ENCODE measurements at regions not wholly inside any gene's neighbourhood (a gene's known extent, or its start where the extent isn't known, plus 50 kb on each side); places are given as distances from the start of the nearest gene placed in this dataset.

- ChIA-PET CTCF (interaction anchor here (0.7 kb wide), 1 partner anchor 244 kb away, joined by 3 read pairs; no protein-coding TSS in a partner anchor), POLR2A (no interaction called here)
Measured at GRCh38 chr9:7591501-7591900, 208.1 kb downstream of the DMAC1 start.

GRCh38 chr9:7580568-7580967 is 219.0 kb downstream of the DMAC1 start:
- CTCF ChIA-PET, result no interaction called here
- Histone ChIP-seq H3K4me1 (ENCODE audit: control insufficient read depth, insufficient read depth, low read length) (no peaks in the 10 kb centered on the region), H3K36me3 (ENCODE audit: control insufficient read depth in 2 of 2, insufficient read depth in 1 of 2, low read length in 2 of 2) (no peaks in the 10 kb centered on the region), H3K9me3 (ENCODE audit: control insufficient read depth, insufficient read depth, low read depth, low read length) (no peaks in the 10 kb centered on the region), H3K27ac (ENCODE audit: extremely low read depth, low read depth, low read length) (no peak overlapping the region), H3K4me3 (ENCODE audit: low read depth, low read length) (no peak overlapping the region)
- POLR2A ChIA-PET, result no interaction called here
- TF ChIP-seq ZBTB44 (tag by site-specific recombination; IDR thresholded peaks at IDR 0.05) (no peak), ZNF202 (tag by site-specific recombination; IDR thresholded peaks at IDR 0.05; ENCODE audit: borderline replicate concordance) (no peak), BCL11A (tag by site-specific recombination; IDR thresholded peaks at IDR 0.05; ENCODE audit: low read depth) (no peak), ZNF114 (tag by site-specific recombination; IDR thresholded peaks at IDR 0.05) (no peak), ZNF221 (tag by site-specific recombination; IDR thresholded peaks at IDR 0.05; ENCODE audit: borderline replicate concordance) (no peak), ZNF514 (tag by site-specific recombination; IDR thresholded peaks at IDR 0.05) (no peak), ZNF580 (tag by site-specific recombination; IDR thresholded peaks at IDR 0.05) (no peak), ZNF677 (tag by site-specific recombination; IDR thresholded peaks at IDR 0.05) (no peak), ZNF571 (tag by site-specific recombination; IDR thresholded peaks at IDR 0.05) (no peak)

More at GRCh38 chr9:7591501-7591900, 208.1 kb downstream of the DMAC1 start:
- H3K27ac ChIP-seq (ENCODE audit: extremely low read depth, low read depth, low read length), result no peak overlapping the region
- TF ChIP-seq ZNF146 (tag by site-specific recombination; IDR thresholded peaks at IDR 0.05), result no peak
- TF ChIP-seq ZBTB44 (tag by site-specific recombination; IDR thresholded peaks at IDR 0.05), result no peak
- no peak for TF ChIP-seq ZNF132 (tag by site-specific recombination; IDR thresholded peaks at IDR 0.05; ENCODE audit: borderline replicate concordance)
- TF ChIP-seq PRDM10 (tag by site-specific recombination; IDR thresholded peaks at IDR 0.05), result no peak
- TF ChIP-seq ZNF214 (tag by site-specific recombination; IDR thresholded peaks at IDR 0.05; ENCODE audit: borderline replicate concordance), result no peak
- TF ChIP-seq ZNF26 (tag by site-specific recombination; IDR thresholded peaks at IDR 0.05), result no peak
- TF ChIP-seq ZNF658 (tag by site-specific recombination; IDR thresholded peaks at IDR 0.05), result no peak
- no peak for TF ChIP-seq ZNF354C (tag by site-specific recombination; IDR thresholded peaks at IDR 0.05; ENCODE audit: borderline replicate concordance, low read depth)
- no peak for TF ChIP-seq ZSCAN16 (tag by site-specific recombination; IDR thresholded peaks at IDR 0.05)
- no peak for TF ChIP-seq ZNF791 (tag by site-specific recombination; IDR thresholded peaks at IDR 0.05)
- TF ChIP-seq ZNF18 (tag by site-specific recombination; IDR thresholded peaks at IDR 0.05), result no peak
- H3K36me3 ChIP-seq (ENCODE audit: control insufficient read depth in 2 of 2, insufficient read depth in 1 of 2, low read length in 2 of 2), result no peaks in the 10 kb centered on the region
- H3K4me3 ChIP-seq (ENCODE audit: low read depth, low read length), result no peak overlapping the region
- H3K4me1 ChIP-seq (ENCODE audit: control insufficient read depth, insufficient read depth, low read length), result no peaks in the 10 kb centered on the region
- no peaks in the 10 kb centered on the region for H3K9me3 ChIP-seq (ENCODE audit: control insufficient read depth, insufficient read depth, low read depth, low read length)

Data from HEK293 (cell line).